ENCODE measurements at regions not wholly inside any gene's neighbourhood (a gene's known extent, or its start where the extent isn't known, plus 50 kb on each side); places are given as distances from the start of the nearest gene placed in this dataset.

- no peaks in the 10 kb centered on the region for H3K79me2 ChIP-seq (ENCODE audit: low read length)
- H3K4me2 ChIP-seq (ENCODE audit: low read length): no peak overlapping the region
- no peak for TF ChIP-seq EZH2phosphoT487 (IDR thresholded peaks at IDR 0.05; ENCODE audit: low read depth)
- no peak for TF ChIP-seq CTCF (IDR thresholded peaks at IDR 0.05; ENCODE audit: low read depth, low read length)
- peaks cover 20% of the 10 kb centered on the region for H3K4me1 ChIP-seq (ENCODE audit: low read length)
- no peaks in the 10 kb centered on the region for H4K20me1 ChIP-seq (ENCODE audit: insufficient read depth, low read length)
- no peak overlapping the region for H3K4me3 ChIP-seq (ENCODE audit: low read length)
- H3K27me3 ChIP-seq (ENCODE audit: low read depth, low read length): peaks cover 10% of the 10 kb centered on the region
- no peaks in the 10 kb centered on the region for H3K9me3 ChIP-seq (ENCODE audit: insufficient read depth, low read length)
- no peak overlapping the region for H3K27ac ChIP-seq (ENCODE audit: low read length)
- no peak overlapping the region for H3K9ac ChIP-seq (ENCODE audit: low read length)
- no peak overlapping the region for H2AFZ ChIP-seq (ENCODE audit: low read depth, low read length)
- no peaks in the 10 kb centered on the region for H3K36me3 ChIP-seq (replicated peaks; ENCODE audit: low read depth, low read length)
Observed at GRCh38 chr12:116463366-116463765, 95.8 kb upstream of the MAP1LC3B2 start.

GRCh38 chr12:116465407-116465806, 93.8 kb upstream of the MAP1LC3B2 start:
- Histone ChIP-seq H3K4me3 (ENCODE audit: low read length) (no peak overlapping the region), H3K27ac (ENCODE audit: low read length) (no peak overlapping the region), H4K20me1 (ENCODE audit: insufficient read depth, low read length) (no peaks in the 10 kb centered on the region), H3K9me3 (ENCODE audit: insufficient read depth, low read length) (no peaks in the 10 kb centered on the region), H3K9ac (ENCODE audit: low read length) (no peak overlapping the region), H2AFZ (ENCODE audit: low read depth, low read length) (no peak overlapping the region), H3K4me1 (ENCODE audit: low read length) (no peaks in the 10 kb centered on the region), H3K79me2 (ENCODE audit: low read length) (no peaks in the 10 kb centered on the region), H3K27me3 (ENCODE audit: low read depth, low read length) (peaks cover 10% of the 10 kb centered on the region), H3K36me3 (replicated peaks; ENCODE audit: low read depth, low read length) (no peaks in the 10 kb centered on the region), H3K4me2 (ENCODE audit: low read length) (no peak overlapping the region)
- TF ChIP-seq EZH2phosphoT487 (IDR thresholded peaks at IDR 0.05; ENCODE audit: low read depth) (no peak), CTCF (IDR thresholded peaks at IDR 0.05; ENCODE audit: low read depth, low read length) (no peak)

GRCh38 chr12:116465856-116466255, 93.3 kb upstream of the MAP1LC3B2 start:
- Histone ChIP-seq H3K9ac (ENCODE audit: low read length) (no peak overlapping the region), H3K4me2 (ENCODE audit: low read length) (no peak overlapping the region), H3K27me3 (ENCODE audit: low read depth, low read length) (peaks cover 10% of the 10 kb centered on the region), H3K36me3 (replicated peaks; ENCODE audit: low read depth, low read length) (no peaks in the 10 kb centered on the region), H3K27ac (ENCODE audit: low read length) (no peak overlapping the region), H3K79me2 (ENCODE audit: low read length) (no peaks in the 10 kb centered on the region), H3K4me1 (ENCODE audit: low read length) (no peaks in the 10 kb centered on the region), H3K4me3 (ENCODE audit: low read length) (no peak overlapping the region), H3K9me3 (ENCODE audit: insufficient read depth, low read length) (no peaks in the 10 kb centered on the region), H2AFZ (ENCODE audit: low read depth, low read length) (no peak overlapping the region), H4K20me1 (ENCODE audit: insufficient read depth, low read length) (no peaks in the 10 kb centered on the region)
- no peak for TF ChIP-seq EZH2phosphoT487 (IDR thresholded peaks at IDR 0.05; ENCODE audit: low read depth)

- no peaks in the 10 kb centered on the region for H3K9me3 ChIP-seq (ENCODE audit: insufficient read depth, low read length)
- no peak overlapping the region for H3K9ac ChIP-seq (ENCODE audit: low read length)
- no peaks in the 10 kb centered on the region for H3K79me2 ChIP-seq (ENCODE audit: low read length)
- TF ChIP-seq CTCF (IDR thresholded peaks at IDR 0.05; ENCODE audit: low read depth, low read length) (no peak), EZH2phosphoT487 (IDR thresholded peaks at IDR 0.05; ENCODE audit: low read depth) (no peak)
- H3K4me2 ChIP-seq (ENCODE audit: low read length): no peak overlapping the region
- H3K27me3 ChIP-seq (ENCODE audit: low read depth, low read length): peaks cover 10% of the 10 kb centered on the region
- H2AFZ ChIP-seq (ENCODE audit: low read depth, low read length): no peak overlapping the region
- no peaks in the 10 kb centered on the region for H3K4me1 ChIP-seq (ENCODE audit: low read length)
- no peaks in the 10 kb centered on the region for H3K36me3 ChIP-seq (replicated peaks; ENCODE audit: low read depth, low read length)
- H3K27ac ChIP-seq (ENCODE audit: low read length): no peak overlapping the region
- H4K20me1 ChIP-seq (ENCODE audit: insufficient read depth, low read length): no peaks in the 10 kb centered on the region
- H3K4me3 ChIP-seq (ENCODE audit: low read length): no peak overlapping the region
Observed at GRCh38 chr12:116466536-116466935, 92.6 kb upstream of the MAP1LC3B2 start.

- no peak overlapping the region for H3K27ac ChIP-seq (ENCODE audit: low read length)
- H3K4me3 ChIP-seq (ENCODE audit: low read length): no peak overlapping the region
- no peaks in the 10 kb centered on the region for H3K79me2 ChIP-seq (ENCODE audit: low read length)
- no peaks in the 10 kb centered on the region for H3K9me3 ChIP-seq (ENCODE audit: insufficient read depth, low read length)
- no peaks in the 10 kb centered on the region for H3K36me3 ChIP-seq (replicated peaks; ENCODE audit: low read depth, low read length)
- H3K4me2 ChIP-seq (ENCODE audit: low read length): no peak overlapping the region
- H3K9ac ChIP-seq (ENCODE audit: low read length): no peak overlapping the region
- no peaks in the 10 kb centered on the region for H4K20me1 ChIP-seq (ENCODE audit: insufficient read depth, low read length)
- peaks cover 7% of the 10 kb centered on the region for H3K27me3 ChIP-seq (ENCODE audit: low read depth, low read length)
- H3K4me1 ChIP-seq (ENCODE audit: low read length): no peaks in the 10 kb centered on the region
- TF ChIP-seq CTCF (IDR thresholded peaks at IDR 0.05; ENCODE audit: low read depth, low read length): no peak
- TF ChIP-seq EZH2phosphoT487 (IDR thresholded peaks at IDR 0.05; ENCODE audit: low read depth): no peak
- H2AFZ ChIP-seq (ENCODE audit: low read depth, low read length): no peak overlapping the region
Observed at GRCh38 chr12:116469344-116469743, 89.8 kb upstream of the MAP1LC3B2 start.

Measured in OCI-LY3 (cell line).